NCI-H1105 (cell line): ENCODE measurements at regions not wholly inside any gene's neighbourhood (a gene's known extent, or its start where the extent isn't known, plus 50 kb on each side); places are given as distances from the start of the nearest gene placed in this dataset.

Source experiments
- DNase-seq: peaks from one replicate; lab custom pipeline; 2025; lab: John Stamatoyannopoulos, UW

- DNase-seq: no peak
These were observed 54.3 kb upstream of the MAGEB2 start for GRCh38 chrX:30161043-30161442.
